WTC11 (cell line): ENCODE measurements at regions not wholly inside any gene's neighbourhood (a gene's known extent, or its start where the extent isn't known, plus 50 kb on each side); places are given as distances from the start of the nearest gene placed in this dataset.

Experiments used
- ATAC-seq: fragments of 200-7000 bp; cut with Tn5 transposase; 2 replicates; pipeline ENCODE4 v1.10.0; 2021; ENCODE audit warnings: mild to moderate bottlenecking, moderate library complexity
- CTCF ChIA-PET: fragments of 300-600 bp; sonication (Branson Sonifier 250); formaldehyde crosslinking; loops from one replicate; lab custom pipeline; 2021; ENCODE audit warnings: antibody characterized with exemption; lab: Charles Lee
- POLR2A ChIA-PET: fragments of 350-600 bp; sonication (Branson Sonifier 250); formaldehyde crosslinking; loops from one replicate; lab custom pipeline; 2021; ENCODE audit warnings: antibody characterized with exemption; lab: Charles Lee
- DNase-seq: peaks from one replicate; pipeline ENCODE4 v3.0.0; 2021; ENCODE audit warnings: low spot score
- H3K27ac Mint-ChIP-seq: 2 replicates; pipeline ENCODE4 v1.8.0; 2021; ENCODE audit warnings: mixed read lengths
- H3K27me3 Mint-ChIP-seq: 2 replicates; pipeline ENCODE4 v1.8.0; 2021; ENCODE audit warnings: low read depth, mild to moderate bottlenecking, moderate library complexity, mixed read lengths
- H3K36me3 Mint-ChIP-seq: 2 replicates; pipeline ENCODE4 v1.8.0; 2021; ENCODE audit warnings: mixed read lengths
- H3K4me1 Mint-ChIP-seq: 2 replicates; pipeline ENCODE4 v1.8.0; 2022; ENCODE audit warnings: mixed read lengths
- H3K4me3 Mint-ChIP-seq: 2 replicates; pipeline ENCODE4 v1.8.0; 2021; ENCODE audit warnings: mild to moderate bottlenecking, moderate library complexity, mixed read lengths
- H3K9me3 Mint-ChIP-seq: 2 replicates; pipeline ENCODE4 v1.8.0; 2021; ENCODE audit warnings: mixed read lengths
- ELF4 ChIP-seq: sonication (generic); formaldehyde crosslinking; IDR thresholded peaks from 2 replicates; pipeline ENCODE4 v1.8.1; 2022; ENCODE audit warnings: low read depth, mild to moderate bottlenecking, moderate library complexity, missing genetic modification reagents
- GABPB1 ChIP-seq: sonication (generic); formaldehyde crosslinking; IDR thresholded peaks from 2 replicates; pipeline ENCODE4 v1.8.1; 2023; ENCODE audit warnings: mild to moderate bottlenecking, missing genetic modification reagents
- GTF2I ChIP-seq: fragments of 250-450 bp; sonication (Bioruptor Pico); conservative IDR thresholded peaks from 2 replicates; pipeline ENCODE4 v1.4.0; 2021; ENCODE audit warnings: mild to moderate bottlenecking
- JAZF1 ChIP-seq: fragments of 250-450 bp; sonication (Bioruptor Pico); IDR thresholded peaks from 2 replicates; pipeline ENCODE4 v1.9.0; 2021; ENCODE audit warnings: moderate library complexity, mild to moderate bottlenecking, inconsistent platforms
- MXD4 ChIP-seq: fragments of 250-450 bp; sonication (Bioruptor Pico); IDR thresholded peaks from 2 replicates; pipeline ENCODE4 v1.8.0; 2021; ENCODE audit warnings: mild to moderate bottlenecking, moderate library complexity, borderline replicate concordance
- MYBL2 ChIP-seq: sonication (generic); formaldehyde crosslinking; IDR thresholded peaks from 2 replicates; pipeline ENCODE4 v1.8.1; 2023; ENCODE audit warnings: mild to moderate bottlenecking, moderate library complexity, missing genetic modification reagents
- NFE2L1 ChIP-seq: sonication (generic); formaldehyde crosslinking; IDR thresholded peaks from 2 replicates; pipeline ENCODE4 v1.8.1; 2023; ENCODE audit warnings: missing genetic modification reagents
- SMAD3 ChIP-seq: sonication (generic); formaldehyde crosslinking; IDR thresholded peaks from 2 replicates; pipeline ENCODE4 v1.8.0; 2022; ENCODE audit warnings: missing genetic modification reagents, mild to moderate bottlenecking, borderline replicate concordance
- ZNF232 ChIP-seq: sonication (generic); formaldehyde crosslinking; IDR thresholded peaks from 2 replicates; pipeline ENCODE4 v1.8.0; 2022; ENCODE audit warnings: mild to moderate bottlenecking, missing genetic modification reagents
- ZNF396 ChIP-seq: fragments of 250-450 bp; sonication (Bioruptor Pico); IDR thresholded peaks from 2 replicates; pipeline ENCODE4 v1.8.0; 2021; ENCODE audit warnings: mild to moderate bottlenecking, moderate library complexity, borderline replicate concordance
- TF ChIP-seq, protein P1 (sequence below): fragments of 200-600 bp; IDR thresholded peaks from 2 replicates; pipeline ENCODE4 v1.8.0; 2022; ENCODE audit warnings: antibody characterized with exemption
- TF ChIP-seq, protein P2 (sequence below): sonication (generic); formaldehyde crosslinking; IDR thresholded peaks from 2 replicates; pipeline ENCODE4 v1.8.0; 2022; ENCODE audit warnings: mild to moderate bottlenecking, missing genetic modification reagents
- TF ChIP-seq, protein P3 (sequence below): fragments of 250-450 bp; sonication (Bioruptor Pico); IDR thresholded peaks from 2 replicates; pipeline ENCODE4 v1.9.0; 2021; ENCODE audit warnings: mild to moderate bottlenecking
- TF ChIP-seq, protein P4 (sequence below): sonication (generic); formaldehyde crosslinking; conservative IDR thresholded peaks from 2 replicates; pipeline ENCODE4 v1.8.1; 2023; ENCODE audit warnings: mild to moderate bottlenecking, low read depth, missing genetic modification reagents, moderate library complexity
- TF ChIP-seq, protein P5 (sequence below): sonication (generic); formaldehyde crosslinking; IDR thresholded peaks from 2 replicates; pipeline ENCODE4 v1.8.0; 2023; ENCODE audit warnings: missing genetic modification reagents
- TF ChIP-seq, protein P6 (sequence below): sonication (generic); formaldehyde crosslinking; IDR thresholded peaks from 2 replicates; pipeline ENCODE4 v1.8.1; 2022; ENCODE audit warnings: missing genetic modification reagents, borderline replicate concordance
- TF ChIP-seq, protein P7 (sequence below): sonication (generic); formaldehyde crosslinking; IDR thresholded peaks from 2 replicates; pipeline ENCODE4 v1.8.1; 2022; ENCODE audit warnings: mild to moderate bottlenecking, missing genetic modification reagents, moderate library complexity, borderline replicate concordance

DNA sequence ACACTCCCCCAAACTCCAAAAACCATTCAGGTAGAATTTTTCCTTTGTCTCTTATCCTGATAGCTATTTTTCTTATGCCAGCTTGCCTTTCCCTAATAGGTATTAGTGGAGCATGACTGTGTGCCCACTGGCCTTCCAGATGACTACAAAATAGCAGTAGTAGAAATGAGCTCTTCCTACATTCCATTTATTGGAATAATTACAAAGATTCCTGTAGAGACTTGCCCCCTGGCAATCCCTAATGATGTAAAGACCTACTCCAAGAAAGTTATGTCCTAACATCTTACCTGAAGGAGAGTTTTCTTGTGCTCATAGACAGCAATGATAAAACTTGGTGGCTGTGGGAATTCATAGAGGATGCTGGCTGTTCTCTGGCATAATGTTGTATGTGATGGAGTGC is 501.8 kb downstream of the GATA3 start (continued):
- TF ChIP-seq, protein P1, sequence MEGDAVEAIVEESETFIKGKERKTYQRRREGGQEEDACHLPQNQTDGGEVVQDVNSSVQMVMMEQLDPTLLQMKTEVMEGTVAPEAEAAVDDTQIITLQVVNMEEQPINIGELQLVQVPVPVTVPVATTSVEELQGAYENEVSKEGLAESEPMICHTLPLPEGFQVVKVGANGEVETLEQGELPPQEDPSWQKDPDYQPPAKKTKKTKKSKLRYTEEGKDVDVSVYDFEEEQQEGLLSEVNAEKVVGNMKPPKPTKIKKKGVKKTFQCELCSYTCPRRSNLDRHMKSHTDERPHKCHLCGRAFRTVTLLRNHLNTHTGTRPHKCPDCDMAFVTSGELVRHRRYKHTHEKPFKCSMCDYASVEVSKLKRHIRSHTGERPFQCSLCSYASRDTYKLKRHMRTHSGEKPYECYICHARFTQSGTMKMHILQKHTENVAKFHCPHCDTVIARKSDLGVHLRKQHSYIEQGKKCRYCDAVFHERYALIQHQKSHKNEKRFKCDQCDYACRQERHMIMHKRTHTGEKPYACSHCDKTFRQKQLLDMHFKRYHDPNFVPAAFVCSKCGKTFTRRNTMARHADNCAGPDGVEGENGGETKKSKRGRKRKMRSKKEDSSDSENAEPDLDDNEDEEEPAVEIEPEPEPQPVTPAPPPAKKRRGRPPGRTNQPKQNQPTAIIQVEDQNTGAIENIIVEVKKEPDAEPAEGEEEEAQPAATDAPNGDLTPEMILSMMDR, result no peak
- TF ChIP-seq JAZF1, result no peak
- TF ChIP-seq NFE2L1 (CRISPR knock-in tag), result no peak

DNA sequence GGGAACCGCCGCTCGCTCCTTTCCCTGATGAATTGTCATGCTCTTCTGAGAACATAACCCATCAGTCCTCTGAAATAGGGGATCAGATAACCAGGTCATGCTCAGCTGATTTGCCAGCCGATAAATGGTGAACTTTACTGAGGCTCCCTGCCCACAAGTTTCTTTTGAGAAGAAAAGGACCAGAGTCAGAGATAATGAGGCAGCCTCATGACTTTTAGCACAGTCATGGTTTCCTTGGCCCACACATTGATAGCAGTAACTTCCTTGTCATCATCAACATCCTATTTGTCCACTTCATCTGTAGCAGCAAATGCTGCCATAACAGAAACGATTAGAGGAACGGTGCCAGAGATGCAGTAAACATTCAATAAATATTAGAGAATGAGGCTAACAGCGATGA is 509.0 kb downstream of the GATA3 start:
- no peak for DNase-seq
- H3K27me3 Mint-ChIP-seq, result no peaks in the 10 kb centered on the region
- TF ChIP-seq, protein P2, sequence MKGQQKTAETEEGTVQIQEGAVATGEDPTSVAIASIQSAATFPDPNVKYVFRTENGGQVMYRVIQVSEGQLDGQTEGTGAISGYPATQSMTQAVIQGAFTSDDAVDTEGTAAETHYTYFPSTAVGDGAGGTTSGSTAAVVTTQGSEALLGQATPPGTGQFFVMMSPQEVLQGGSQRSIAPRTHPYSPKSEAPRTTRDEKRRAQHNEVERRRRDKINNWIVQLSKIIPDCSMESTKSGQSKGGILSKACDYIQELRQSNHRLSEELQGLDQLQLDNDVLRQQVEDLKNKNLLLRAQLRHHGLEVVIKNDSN (CRISPR knock-in tag), result no peak
- TF ChIP-seq MXD4, result no peak
- TF ChIP-seq, protein P3, sequence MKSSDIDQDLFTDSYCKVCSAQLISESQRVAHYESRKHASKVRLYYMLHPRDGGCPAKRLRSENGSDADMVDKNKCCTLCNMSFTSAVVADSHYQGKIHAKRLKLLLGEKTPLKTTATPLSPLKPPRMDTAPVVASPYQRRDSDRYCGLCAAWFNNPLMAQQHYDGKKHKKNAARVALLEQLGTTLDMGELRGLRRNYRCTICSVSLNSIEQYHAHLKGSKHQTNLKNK (CRISPR knock-in tag), result no peak
- no peak for TF ChIP-seq JAZF1
- no peak for TF ChIP-seq ELF4 (CRISPR knock-in tag)
- TF ChIP-seq SMAD3 (CRISPR knock-in tag), result no peak
- TF ChIP-seq, protein P4, sequence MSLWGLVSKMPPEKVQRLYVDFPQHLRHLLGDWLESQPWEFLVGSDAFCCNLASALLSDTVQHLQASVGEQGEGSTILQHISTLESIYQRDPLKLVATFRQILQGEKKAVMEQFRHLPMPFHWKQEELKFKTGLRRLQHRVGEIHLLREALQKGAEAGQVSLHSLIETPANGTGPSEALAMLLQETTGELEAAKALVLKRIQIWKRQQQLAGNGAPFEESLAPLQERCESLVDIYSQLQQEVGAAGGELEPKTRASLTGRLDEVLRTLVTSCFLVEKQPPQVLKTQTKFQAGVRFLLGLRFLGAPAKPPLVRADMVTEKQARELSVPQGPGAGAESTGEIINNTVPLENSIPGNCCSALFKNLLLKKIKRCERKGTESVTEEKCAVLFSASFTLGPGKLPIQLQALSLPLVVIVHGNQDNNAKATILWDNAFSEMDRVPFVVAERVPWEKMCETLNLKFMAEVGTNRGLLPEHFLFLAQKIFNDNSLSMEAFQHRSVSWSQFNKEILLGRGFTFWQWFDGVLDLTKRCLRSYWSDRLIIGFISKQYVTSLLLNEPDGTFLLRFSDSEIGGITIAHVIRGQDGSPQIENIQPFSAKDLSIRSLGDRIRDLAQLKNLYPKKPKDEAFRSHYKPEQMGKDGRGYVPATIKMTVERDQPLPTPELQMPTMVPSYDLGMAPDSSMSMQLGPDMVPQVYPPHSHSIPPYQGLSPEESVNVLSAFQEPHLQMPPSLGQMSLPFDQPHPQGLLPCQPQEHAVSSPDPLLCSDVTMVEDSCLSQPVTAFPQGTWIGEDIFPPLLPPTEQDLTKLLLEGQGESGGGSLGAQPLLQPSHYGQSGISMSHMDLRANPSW (CRISPR knock-in tag), result no peak
- no peak for ATAC-seq
- CTCF ChIA-PET, result no interaction called here
- peaks cover 3% of the 10 kb centered on the region; the same call in 1 of the 2 replicates for H3K4me1 Mint-ChIP-seq
- POLR2A ChIA-PET, result no interaction called here
- H3K9me3 Mint-ChIP-seq, result no peaks in the 10 kb centered on the region
- H3K36me3 Mint-ChIP-seq, result no peaks in the 10 kb centered on the region
- no peak overlapping the region for H3K27ac Mint-ChIP-seq
- no peak overlapping the region for H3K4me3 Mint-ChIP-seq

DNA sequence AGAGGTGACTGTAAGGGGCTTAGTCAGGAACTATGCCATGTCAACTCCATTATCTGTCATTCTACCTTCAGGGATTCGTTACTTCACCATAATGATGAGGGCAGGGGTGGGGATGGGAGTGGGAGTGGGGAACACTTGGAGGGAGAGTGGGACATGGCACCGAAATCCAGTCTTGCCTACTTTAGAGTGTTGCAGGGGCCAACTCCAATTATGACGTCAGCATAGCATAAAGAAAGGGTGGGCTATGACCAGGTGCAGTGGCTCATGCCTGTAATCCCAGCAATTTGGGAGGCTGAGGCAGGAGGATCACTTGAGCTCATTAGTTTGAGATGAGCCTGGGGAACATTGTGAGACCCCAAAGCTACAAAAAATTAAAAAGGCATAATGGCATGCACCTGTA is 512.2 kb downstream of the GATA3 start:
- no peak for DNase-seq
- TF ChIP-seq GABPB1 (CRISPR knock-in tag), result no peak
- TF ChIP-seq, protein P5, sequence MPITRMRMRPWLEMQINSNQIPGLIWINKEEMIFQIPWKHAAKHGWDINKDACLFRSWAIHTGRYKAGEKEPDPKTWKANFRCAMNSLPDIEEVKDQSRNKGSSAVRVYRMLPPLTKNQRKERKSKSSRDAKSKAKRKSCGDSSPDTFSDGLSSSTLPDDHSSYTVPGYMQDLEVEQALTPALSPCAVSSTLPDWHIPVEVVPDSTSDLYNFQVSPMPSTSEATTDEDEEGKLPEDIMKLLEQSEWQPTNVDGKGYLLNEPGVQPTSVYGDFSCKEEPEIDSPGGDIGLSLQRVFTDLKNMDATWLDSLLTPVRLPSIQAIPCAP (CRISPR knock-in tag), result no peak
- TF ChIP-seq, protein P6, sequence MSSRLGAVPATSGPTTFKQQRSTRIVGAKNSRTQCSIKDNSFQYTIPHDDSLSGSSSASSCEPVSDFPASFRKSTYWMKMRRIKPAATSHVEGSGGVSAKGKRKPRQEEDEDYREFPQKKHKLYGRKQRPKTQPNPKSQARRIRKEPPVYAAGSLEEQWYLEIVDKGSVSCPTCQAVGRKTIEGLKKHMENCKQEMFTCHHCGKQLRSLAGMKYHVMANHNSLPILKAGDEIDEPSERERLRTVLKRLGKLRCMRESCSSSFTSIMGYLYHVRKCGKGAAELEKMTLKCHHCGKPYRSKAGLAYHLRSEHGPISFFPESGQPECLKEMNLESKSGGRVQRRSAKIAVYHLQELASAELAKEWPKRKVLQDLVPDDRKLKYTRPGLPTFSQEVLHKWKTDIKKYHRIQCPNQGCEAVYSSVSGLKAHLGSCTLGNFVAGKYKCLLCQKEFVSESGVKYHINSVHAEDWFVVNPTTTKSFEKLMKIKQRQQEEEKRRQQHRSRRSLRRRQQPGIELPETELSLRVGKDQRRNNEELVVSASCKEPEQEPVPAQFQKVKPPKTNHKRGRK (CRISPR knock-in tag), result no peak
- no peak for TF ChIP-seq ZNF396 (CRISPR knock-in tag)
- TF ChIP-seq GTF2I (CRISPR knock-in tag), result no peak
- no peak for TF ChIP-seq ZNF232 (CRISPR knock-in tag)
- no peak for TF ChIP-seq MYBL2 (CRISPR knock-in tag)
- TF ChIP-seq, protein P7, sequence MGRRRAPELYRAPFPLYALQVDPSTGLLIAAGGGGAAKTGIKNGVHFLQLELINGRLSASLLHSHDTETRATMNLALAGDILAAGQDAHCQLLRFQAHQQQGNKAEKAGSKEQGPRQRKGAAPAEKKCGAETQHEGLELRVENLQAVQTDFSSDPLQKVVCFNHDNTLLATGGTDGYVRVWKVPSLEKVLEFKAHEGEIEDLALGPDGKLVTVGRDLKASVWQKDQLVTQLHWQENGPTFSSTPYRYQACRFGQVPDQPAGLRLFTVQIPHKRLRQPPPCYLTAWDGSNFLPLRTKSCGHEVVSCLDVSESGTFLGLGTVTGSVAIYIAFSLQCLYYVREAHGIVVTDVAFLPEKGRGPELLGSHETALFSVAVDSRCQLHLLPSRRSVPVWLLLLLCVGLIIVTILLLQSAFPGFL, result no peak
- POLR2A ChIA-PET, result interaction anchor here (0.6 kb wide), 1 partner anchor 1066 kb away, joined by 3 read pairs; no protein-coding TSS in a partner anchor
- CTCF ChIA-PET, result no interaction called here
- Mint-ChIP-seq H3K36me3 (no peaks in the 10 kb centered on the region), H3K4me3 (no peak overlapping the region), H3K9me3 (0 out of 2 replicates have a peak, but pooled peaks cover 3% of the 10 kb centered on the region), H3K27ac (no peak overlapping the region), H3K27me3 (no peaks in the 10 kb centered on the region), H3K4me1 (peaks cover 3% of the 10 kb centered on the region; the same call in 1 of the 2 replicates)
- ATAC-seq, result no peak
